H9 (cell line): ENCODE measurements at regions not wholly inside any gene's neighbourhood (a gene's known extent, or its start where the extent isn't known, plus 50 kb on each side); places are given as distances from the start of the nearest gene placed in this dataset.

Experiments used
- DNase-seq: peaks from one replicate; pipeline ENCODE4 v3.0.0-alpha.2; 2017
- H2AFZ ChIP-seq: one replicate; pipeline ENCODE4 v1.6.1; 2013; ENCODE audit warnings: mild to moderate bottlenecking, low read length, control low read depth, moderate library complexity
- H2AK5ac ChIP-seq: 2 replicates; pipeline ENCODE4 v1.6.1; 2013; ENCODE audit warnings: low read length, control low read depth, mixed read lengths; ENCODE audit not compliant: insufficient read length
- H2BK120ac ChIP-seq: one replicate; pipeline ENCODE4 v1.6.1; 2013; ENCODE audit warnings: low read depth, mild to moderate bottlenecking, low read length, control low read depth, inconsistent platforms; ENCODE audit not compliant: poor library complexity, severe bottlenecking
- H2BK12ac ChIP-seq: 2 replicates; pipeline ENCODE4 v1.6.1; 2013; ENCODE audit warnings: low read length, control low read depth, mixed read lengths, low read depth; ENCODE audit not compliant: insufficient read length
- H2BK15ac ChIP-seq: 2 replicates; pipeline ENCODE4 v1.6.1; 2013; ENCODE audit warnings: low read depth, low read length, control low read depth
- H2BK20ac ChIP-seq: one replicate; pipeline ENCODE4 v1.6.1; 2013; ENCODE audit warnings: low read depth, mild to moderate bottlenecking, low read length, control low read depth, inconsistent platforms; ENCODE audit not compliant: poor library complexity, severe bottlenecking
- H2BK5ac ChIP-seq: 2 replicates; pipeline ENCODE4 v1.6.1; 2013; ENCODE audit warnings: low read length, control low read depth, mixed read lengths; ENCODE audit not compliant: insufficient read length
- H3K14ac ChIP-seq: 2 replicates; pipeline ENCODE4 v1.6.1; 2013; ENCODE audit warnings: low read length, control low read depth; ENCODE audit not compliant: insufficient read depth
- H3K18ac ChIP-seq: 2 replicates; pipeline ENCODE4 v1.6.1; 2013; ENCODE audit warnings: low read depth, mild to moderate bottlenecking, mixed read lengths, low read length, control low read depth; ENCODE audit not compliant: insufficient read length
- H3K23ac ChIP-seq: 2 replicates; pipeline ENCODE4 v1.6.1; 2013; ENCODE audit warnings: low read length, control low read depth, mixed read lengths, low read depth; ENCODE audit not compliant: insufficient read length
- H3K23me2 ChIP-seq: 2 replicates; pipeline ENCODE4 v1.6.1; 2013; ENCODE audit warnings: low read depth, mild to moderate bottlenecking, mixed read lengths, low read length, control low read depth; ENCODE audit not compliant: insufficient read length, poor library complexity, severe bottlenecking
- H3K27ac ChIP-seq: 2 replicates; pipeline ENCODE4 v1.5.1; 2013; ENCODE audit warnings: low read length, control low read depth, mixed read lengths, low read depth; ENCODE audit not compliant: insufficient read length
- H3K27me3 ChIP-seq: 2 replicates; pipeline ENCODE4 v1.6.1; 2013; ENCODE audit warnings: low read length, control low read depth, inconsistent platforms; ENCODE audit not compliant: insufficient read depth
- H3K4ac ChIP-seq: 2 replicates; pipeline ENCODE4 v1.6.1; 2013; ENCODE audit warnings: low read depth, mild to moderate bottlenecking, control low read depth, inconsistent platforms, low read length, moderate library complexity
- H3K4me1 ChIP-seq: 2 replicates; pipeline ENCODE4 v1.6.1; 2013; ENCODE audit warnings: low read length, control low read depth, inconsistent platforms; ENCODE audit not compliant: insufficient read depth
- H3K4me2 ChIP-seq: 2 replicates; pipeline ENCODE4 v1.6.1; 2013; ENCODE audit warnings: low read length, control low read depth, mixed read lengths; ENCODE audit not compliant: insufficient read length, insufficient read depth
- H3K56ac ChIP-seq: 2 replicates; pipeline ENCODE4 v1.6.1; 2013; ENCODE audit warnings: low read depth, mild to moderate bottlenecking, mixed read lengths, low read length, control low read depth; ENCODE audit not compliant: insufficient read length
- H3K79me1 ChIP-seq: 2 replicates; pipeline ENCODE4 v1.6.1; 2013; ENCODE audit warnings: low read depth, mild to moderate bottlenecking, moderate library complexity, low read length, control low read depth, inconsistent platforms; ENCODE audit not compliant: insufficient read depth, poor library complexity, severe bottlenecking
- H3K79me2 ChIP-seq: 2 replicates; pipeline ENCODE4 v1.6.1; 2013; ENCODE audit warnings: low read length, control low read depth, inconsistent platforms; ENCODE audit not compliant: insufficient read depth
- H3K9ac ChIP-seq: 2 replicates; pipeline ENCODE4 v1.6.1; 2013; ENCODE audit warnings: low read length, control low read depth, mixed read lengths; ENCODE audit not compliant: insufficient read length; ENCODE audit errors: extremely low read depth
- H3K9me3 ChIP-seq: one replicate; pipeline ENCODE4 v1.6.1; 2013; ENCODE audit warnings: low read depth, low read length, inconsistent platforms; ENCODE audit not compliant: control insufficient read depth
- H3T11ph ChIP-seq: one replicate; pipeline ENCODE4 v1.6.1; 2013; ENCODE audit warnings: mild to moderate bottlenecking, low read length, control low read depth, inconsistent platforms
- H4K20me1 ChIP-seq: one replicate; pipeline ENCODE4 v1.6.1; 2013; ENCODE audit not compliant: control insufficient read depth, insufficient read length, insufficient read depth
- H4K5ac ChIP-seq: 2 replicates; pipeline ENCODE4 v1.6.1; 2013; ENCODE audit warnings: low read depth, mild to moderate bottlenecking, mixed read lengths, low read length, control low read depth; ENCODE audit not compliant: insufficient read length
- H4K8ac ChIP-seq: replicated peaks from 2 replicates; pipeline ENCODE4 v1.6.1; 2013; ENCODE audit warnings: low read length, control low read depth, mixed read lengths, low read depth; ENCODE audit not compliant: insufficient read length
- H4K91ac ChIP-seq: 2 replicates; pipeline ENCODE4 v1.6.1; 2013; ENCODE audit warnings: low read depth, mild to moderate bottlenecking, moderate library complexity, mixed read lengths, low read length, control low read depth; ENCODE audit not compliant: insufficient read length
- H3K27ac Mint-ChIP-seq, 3 experiments: 2 replicates in 2 of 3; 3 replicates in 1 of 3; pipeline ENCODE4 v1.8.0; 2020 to 2021; ENCODE audit warnings: mixed read lengths in 3 of 3, mild to moderate bottlenecking in 1 of 3, moderate library complexity in 1 of 3
- H3K27me3 Mint-ChIP-seq: 2 replicates; pipeline ENCODE4 v1.8.0; 2021; ENCODE audit warnings: low read depth, mild to moderate bottlenecking, moderate library complexity, mixed read lengths
- H3K36me3 Mint-ChIP-seq, 3 experiments: 2 replicates in 2 of 3; 3 replicates in 1 of 3; pipeline ENCODE4 v1.8.0; 2020 to 2021; ENCODE audit warnings: low read depth in 3 of 3, mixed read lengths in 3 of 3; ENCODE audit not compliant: insufficient read depth in 1 of 3
- H3K4me1 Mint-ChIP-seq, 2 experiments: 2 replicates each; pipeline ENCODE4 v1.8.0; 2020; ENCODE audit warnings: mixed read lengths in 2 of 2
- H3K4me3 Mint-ChIP-seq, 2 experiments: 2 replicates in 1 of 2; 3 replicates in 1 of 2; pipeline ENCODE4 v1.8.0; 2020 to 2021; ENCODE audit warnings: mild to moderate bottlenecking in 2 of 2, mixed read lengths in 2 of 2, moderate library complexity in 1 of 2
- H3K9me3 Mint-ChIP-seq, 2 experiments: 2 replicates in 1 of 2; 3 replicates in 1 of 2; pipeline ENCODE4 v1.8.0; 2020; ENCODE audit warnings: mild to moderate bottlenecking in 2 of 2, mixed read lengths in 2 of 2, moderate library complexity in 1 of 2
- WGBS: extraction: QIAGEN DNeasy Blood & Tissue Kit; methylation state at CpG from one replicate; pipeline ENCODE4 v1.1.7; 2013; ENCODE audit warnings: missing lambda C conversion rate, low lambda C conversion rate, mixed read lengths; ENCODE audit not compliant: insufficient read length; ENCODE audit errors: extremely low coverage; 5-methylcytosine and 5-hydroxymethylcytosine counted together
- TF ChIP-seq, protein P1 (sequence below): fragments of 200-600 bp; sonication (generic); conservative IDR thresholded peaks from 3 replicates; pipeline ENCODE4 v1.8.0; 2021; ENCODE audit warnings: antibody characterized with exemption, mild to moderate bottlenecking

DNA sequence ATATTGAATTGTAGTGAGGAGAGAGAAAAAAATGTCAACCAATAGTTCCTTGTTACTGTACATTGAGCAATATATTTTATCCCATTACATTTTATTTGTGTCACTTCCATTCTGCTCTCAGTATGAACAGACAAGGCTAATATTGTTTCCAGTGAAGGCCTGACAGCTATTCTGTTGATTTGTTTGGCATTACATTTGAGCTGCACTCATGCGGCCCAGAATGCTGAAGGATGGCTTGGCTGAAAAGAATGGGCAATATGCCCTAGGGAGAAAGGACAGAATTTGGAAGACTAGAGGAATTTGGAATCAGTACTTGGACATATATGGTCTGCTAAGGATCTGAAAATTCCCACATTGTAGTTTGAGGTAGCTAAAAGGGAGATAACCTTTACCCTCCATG lies 1294.4 kb downstream of the CDH8 start:
- H3K18ac ChIP-seq: no peak overlapping the region
- H3K4me2 ChIP-seq: no peak overlapping the region
- H4K20me1 ChIP-seq: no peaks in the 10 kb centered on the region
- H2BK15ac ChIP-seq: no peak overlapping the region
- no peaks in the 10 kb centered on the region for H3K23me2 ChIP-seq
- no peaks in the 10 kb centered on the region for H3K4me1 ChIP-seq
- H2AFZ ChIP-seq: no peak overlapping the region
- H2BK20ac ChIP-seq: no peak overlapping the region
- H2BK120ac ChIP-seq: no peak overlapping the region
- H2AK5ac ChIP-seq: no peak overlapping the region
- no peaks in the 10 kb centered on the region for H3K79me2 ChIP-seq
- no CpG with 5 or more reads among the region's 1 CpG for WGBS
- Mint-ChIP-seq H3K27me3 (no peaks in the 10 kb centered on the region), H3K36me3 (no peaks in the 10 kb centered on the region), H3K9me3 (no peaks in the 10 kb centered on the region; a peak in 2 of 5 replicates), H3K4me1 (peaks cover 5 to 8% of the 10 kb centered on the region in 2 experiments; a peak in 2 of 4 replicates), H3K4me3 (no peak overlapping the region), H3K27ac (no peak overlapping the region)
- H3T11ph ChIP-seq: no peak overlapping the region
- no peak overlapping the region for H4K91ac ChIP-seq
- no peak for DNase-seq
- no peak overlapping the region for H3K56ac ChIP-seq
- no peak overlapping the region for H4K5ac ChIP-seq
- no peak overlapping the region for H3K23ac ChIP-seq
- no peak overlapping the region for H2BK5ac ChIP-seq
- no peak overlapping the region for H3K27ac ChIP-seq
- H3K27me3 ChIP-seq: no peaks in the 10 kb centered on the region
- no peaks in the 10 kb centered on the region for H3K79me1 ChIP-seq
- H2BK12ac ChIP-seq: no peak overlapping the region
- no peak overlapping the region for H3K4ac ChIP-seq
- TF ChIP-seq, protein P1, sequence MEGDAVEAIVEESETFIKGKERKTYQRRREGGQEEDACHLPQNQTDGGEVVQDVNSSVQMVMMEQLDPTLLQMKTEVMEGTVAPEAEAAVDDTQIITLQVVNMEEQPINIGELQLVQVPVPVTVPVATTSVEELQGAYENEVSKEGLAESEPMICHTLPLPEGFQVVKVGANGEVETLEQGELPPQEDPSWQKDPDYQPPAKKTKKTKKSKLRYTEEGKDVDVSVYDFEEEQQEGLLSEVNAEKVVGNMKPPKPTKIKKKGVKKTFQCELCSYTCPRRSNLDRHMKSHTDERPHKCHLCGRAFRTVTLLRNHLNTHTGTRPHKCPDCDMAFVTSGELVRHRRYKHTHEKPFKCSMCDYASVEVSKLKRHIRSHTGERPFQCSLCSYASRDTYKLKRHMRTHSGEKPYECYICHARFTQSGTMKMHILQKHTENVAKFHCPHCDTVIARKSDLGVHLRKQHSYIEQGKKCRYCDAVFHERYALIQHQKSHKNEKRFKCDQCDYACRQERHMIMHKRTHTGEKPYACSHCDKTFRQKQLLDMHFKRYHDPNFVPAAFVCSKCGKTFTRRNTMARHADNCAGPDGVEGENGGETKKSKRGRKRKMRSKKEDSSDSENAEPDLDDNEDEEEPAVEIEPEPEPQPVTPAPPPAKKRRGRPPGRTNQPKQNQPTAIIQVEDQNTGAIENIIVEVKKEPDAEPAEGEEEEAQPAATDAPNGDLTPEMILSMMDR: no peak
- no peak overlapping the region for H3K9ac ChIP-seq
- H3K14ac ChIP-seq: no peak overlapping the region
- no peak overlapping the region for H4K8ac ChIP-seq
- no peaks in the 10 kb centered on the region for H3K9me3 ChIP-seq
